Mesothelial cell of epicardium (in vitro differentiated cells): ENCODE measurements at regions not wholly inside any gene's neighbourhood (a gene's known extent, or its start where the extent isn't known, plus 50 kb on each side); places are given as distances from the start of the nearest gene placed in this dataset.

Source experiments
- DNase-seq, 2 experiments: peaks; one replicate each; pipeline ENCODE4 v3.0.0; 2021; ENCODE audit warnings: low spot score in 2 of 2; ENCODE audit not compliant: unreplicated experiment in 2 of 2
- H3K27ac Mint-ChIP-seq: 2 replicates; pipeline ENCODE4 v1.8.0; 2021; ENCODE audit warnings: mixed read lengths
- H3K27me3 Mint-ChIP-seq: 2 replicates; pipeline ENCODE4 v1.8.0; 2021; ENCODE audit warnings: low read depth, mixed read lengths
- H3K36me3 Mint-ChIP-seq: 2 replicates; pipeline ENCODE4 v1.8.0; 2021; ENCODE audit warnings: mixed read lengths
- H3K4me1 Mint-ChIP-seq: 2 replicates; pipeline ENCODE4 v1.8.0; 2021; ENCODE audit warnings: mixed read lengths
- H3K4me3 Mint-ChIP-seq: 2 replicates; pipeline ENCODE4 v1.8.0; 2021; ENCODE audit warnings: mild to moderate bottlenecking, moderate library complexity, mixed read lengths
- H3K9me3 Mint-ChIP-seq: 2 replicates; pipeline ENCODE4 v1.8.0; 2021; ENCODE audit warnings: mixed read lengths
- CTCF ChIP-seq: fragments of 200-600 bp; sonication (generic); IDR thresholded peaks from one replicate; pipeline ENCODE4 v1.5.0; 2021; ENCODE audit warnings: antibody characterized with exemption; ENCODE audit not compliant: unreplicated experiment

GRCh38 chr15:46865155-46865554 is 852.1 kb upstream of the SEMA6D start:
- H3K36me3 Mint-ChIP-seq = no peaks in the 10 kb centered on the region
- TF ChIP-seq CTCF = no peak
- no peaks in the 10 kb centered on the region for H3K9me3 Mint-ChIP-seq
- H3K27ac Mint-ChIP-seq = no peak overlapping the region
- no peaks in the 10 kb centered on the region for H3K27me3 Mint-ChIP-seq
- no peaks in the 10 kb centered on the region for H3K4me1 Mint-ChIP-seq
- H3K4me3 Mint-ChIP-seq = no peak overlapping the region
- no peak for DNase-seq

DNA sequence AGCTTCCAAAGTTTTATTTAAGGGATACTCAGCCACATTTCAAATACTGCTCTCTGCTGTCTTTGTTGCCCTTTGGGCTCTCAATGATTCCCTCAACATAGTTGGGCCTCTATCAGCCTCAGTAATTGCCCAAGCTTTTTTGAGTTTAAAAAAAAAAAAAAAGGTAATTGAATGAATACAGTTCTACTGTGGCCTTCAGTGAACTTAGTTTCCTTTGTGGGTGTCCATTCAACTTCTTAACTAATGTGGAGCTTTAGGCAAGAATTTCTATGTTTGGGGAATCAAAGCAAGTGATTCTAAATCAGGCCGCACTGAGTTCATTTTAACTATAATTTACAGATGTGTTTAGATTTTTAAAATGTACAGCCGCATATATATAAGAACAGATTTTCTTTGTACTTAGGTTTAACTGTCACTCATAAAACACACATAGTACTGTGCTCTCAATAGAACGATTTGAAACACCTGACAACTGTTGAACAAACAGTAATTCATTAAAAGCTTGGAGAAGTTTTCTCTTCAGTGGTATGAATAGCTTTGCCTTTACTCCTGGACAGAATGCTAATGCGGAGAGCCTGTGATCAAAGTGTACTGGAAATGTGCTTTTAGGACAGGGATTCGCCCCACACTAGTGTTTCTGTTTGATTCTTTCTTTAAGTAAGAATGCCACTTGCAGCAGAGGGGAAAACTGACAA is 844.9 kb upstream of the SEMA6D start:
- Mint-ChIP-seq H3K4me3 (no peak overlapping the region), H3K27me3 (no peaks in the 10 kb centered on the region), H3K9me3 (peaks cover 10% of the 10 kb centered on the region), H3K27ac (no peak overlapping the region), H3K36me3 (no peaks in the 10 kb centered on the region), H3K4me1 (no peaks in the 10 kb centered on the region)
- TF ChIP-seq CTCF = no peak
- no peak for DNase-seq

DNA sequence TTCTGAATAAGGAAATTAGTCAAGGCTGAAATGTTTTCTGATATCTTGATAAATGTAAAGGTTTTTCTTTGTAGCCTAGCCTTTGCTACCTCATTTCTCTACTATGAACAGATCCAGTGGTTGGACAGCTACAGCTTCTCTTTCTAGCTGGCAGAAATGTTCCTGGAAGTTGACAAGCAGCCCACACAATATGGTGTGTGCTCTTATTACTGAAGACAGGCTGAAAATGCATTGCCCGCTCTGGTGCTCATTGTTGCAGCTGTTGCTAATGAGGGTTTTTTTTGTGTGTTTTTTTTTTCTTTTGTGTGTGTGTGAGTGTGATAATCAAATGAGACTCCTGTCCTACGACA is 844.3 kb upstream of the SEMA6D start:
- H3K36me3 Mint-ChIP-seq = no peaks in the 10 kb centered on the region
- TF ChIP-seq CTCF = no peak
- no peaks in the 10 kb centered on the region for H3K27me3 Mint-ChIP-seq
- H3K27ac Mint-ChIP-seq = no peak overlapping the region
- H3K9me3 Mint-ChIP-seq = peaks cover 10% of the 10 kb centered on the region
- no peak overlapping the region for H3K4me3 Mint-ChIP-seq
- no peaks in the 10 kb centered on the region for H3K4me1 Mint-ChIP-seq
- DNase-seq = no peak

DNA sequence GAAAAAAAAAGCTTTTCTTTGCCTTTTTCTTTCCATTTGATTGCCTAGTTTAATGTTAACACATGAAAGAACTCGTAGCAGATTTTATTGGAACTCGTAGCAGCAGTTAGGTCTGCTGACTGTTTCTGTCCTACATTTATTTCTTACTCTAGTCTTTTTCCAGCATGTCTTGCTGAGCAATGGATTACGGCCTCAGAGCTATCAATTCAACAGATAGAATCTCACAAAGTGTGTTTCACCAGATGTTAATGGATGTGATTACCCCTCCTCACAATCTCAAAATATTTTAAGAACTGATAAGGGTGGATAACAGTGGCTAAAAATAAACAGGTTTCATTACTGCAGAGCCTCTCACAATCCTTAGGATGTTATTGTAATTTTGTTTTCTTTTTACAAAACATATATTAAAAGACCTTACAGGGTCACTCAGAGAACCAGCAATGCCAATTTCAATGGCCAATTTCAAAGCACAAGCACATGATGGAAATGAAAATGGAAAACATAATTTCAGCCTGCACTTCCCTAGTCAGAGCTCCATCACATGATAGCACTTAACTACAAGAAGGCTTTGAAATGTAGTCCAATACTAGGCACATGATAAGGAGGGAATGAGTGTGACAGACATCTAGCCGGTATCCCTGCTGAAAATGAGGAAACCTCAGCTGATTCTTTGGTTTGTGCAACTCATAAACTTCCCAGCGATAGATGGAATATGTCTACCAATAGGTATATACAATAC is 838.1 kb upstream of the SEMA6D start:
- peaks cover 30% of the 10 kb centered on the region for H3K9me3 Mint-ChIP-seq
- TF ChIP-seq CTCF = no peak
- H3K4me1 Mint-ChIP-seq = peaks cover 7% of the 10 kb centered on the region
- peaks cover 8% of the 10 kb centered on the region for H3K36me3 Mint-ChIP-seq
- H3K27ac Mint-ChIP-seq = no peak overlapping the region
- H3K27me3 Mint-ChIP-seq = no peaks in the 10 kb centered on the region
- H3K4me3 Mint-ChIP-seq = no peak overlapping the region
- DNase-seq = no peak

- H3K9me3 Mint-ChIP-seq = peaks cover 29% of the 10 kb centered on the region
Measured at GRCh38 chr15:46880791-46881190, 836.5 kb upstream of the SEMA6D start.

More at GRCh38 chr15:46880791-46881190, 836.5 kb upstream of the SEMA6D start:
- H3K27ac Mint-ChIP-seq = no peak overlapping the region
- no peaks in the 10 kb centered on the region for H3K27me3 Mint-ChIP-seq
- TF ChIP-seq CTCF = no peak
- peaks cover 7% of the 10 kb centered on the region for H3K4me1 Mint-ChIP-seq
- no peak overlapping the region for H3K4me3 Mint-ChIP-seq
- H3K36me3 Mint-ChIP-seq = peaks cover 8% of the 10 kb centered on the region
- no peak for DNase-seq
